BLaER1 (cell line): ENCODE measurements at regions not wholly inside any gene's neighbourhood (a gene's known extent, or its start where the extent isn't known, plus 50 kb on each side); places are given as distances from the start of the nearest gene placed in this dataset.

ENCODE experiments used
- H3K27ac ChIP-seq: shearing (Covaris generic); formaldehyde crosslinking; 2 replicates; pipeline ENCODE4 v1.8.1; 2022
- H3K27me3 ChIP-seq: shearing (Covaris generic); formaldehyde crosslinking; 2 replicates; pipeline ENCODE4 v1.8.1; 2022
- H3K36me3 ChIP-seq: shearing (Covaris generic); formaldehyde crosslinking; 2 replicates; pipeline ENCODE4 v1.8.1; 2022
- H3K4me1 ChIP-seq: shearing (Covaris generic); formaldehyde crosslinking; 2 replicates; pipeline ENCODE4 v1.8.1; 2022
- H3K4me2 ChIP-seq: shearing (Covaris generic); formaldehyde crosslinking; 2 replicates; pipeline ENCODE4 v1.8.1; 2022
- H3K4me3 ChIP-seq: shearing (Covaris generic); formaldehyde crosslinking; 2 replicates; pipeline ENCODE4 v1.8.1; 2022
- H3K9ac ChIP-seq: shearing (Covaris generic); formaldehyde crosslinking; 2 replicates; pipeline ENCODE4 v1.8.1; 2022
- H3K9me3 ChIP-seq: shearing (Covaris generic); formaldehyde crosslinking; 2 replicates; pipeline ENCODE4 v1.8.1; 2022
- H4K20me1 ChIP-seq: shearing (Covaris generic); formaldehyde crosslinking; 2 replicates; pipeline ENCODE4 v1.8.1; 2022
- Cebpa-rat ChIP-seq: shearing (Covaris generic); IDR thresholded peaks from 2 replicates; pipeline ENCODE4 v1.8.1; 2022

- Histone ChIP-seq H4K20me1 (no peaks in the 10 kb centered on the region), H3K27me3 (no peaks in the 10 kb centered on the region), H3K9ac (no peak overlapping the region), H3K4me1 (0 out of 2 replicates have a peak, but pooled peaks cover 6% of the 10 kb centered on the region), H3K9me3 (peaks cover 4% of the 10 kb centered on the region; the same call in 1 of the 2 replicates), H3K4me3 (no peak overlapping the region), H3K27ac (no peak overlapping the region), H3K36me3 (no peaks in the 10 kb centered on the region), H3K4me2 (no peak overlapping the region)
- TF ChIP-seq Cebpa-rat, result no peak
Measured at GRCh38 chr7:70907259-70908247, 224.4 kb upstream of the GALNT17 start.

GRCh38 chr7:70913924-70914323, 218.0 kb upstream of the GALNT17 start:
- no peaks in the 10 kb centered on the region for H4K20me1 ChIP-seq
- no peak overlapping the region for H3K27ac ChIP-seq
- no peak for TF ChIP-seq Cebpa-rat
- H3K4me2 ChIP-seq, result no peak overlapping the region
- H3K4me1 ChIP-seq, result no peaks in the 10 kb centered on the region
- H3K36me3 ChIP-seq, result no peaks in the 10 kb centered on the region
- H3K9ac ChIP-seq, result no peak overlapping the region
- no peaks in the 10 kb centered on the region for H3K9me3 ChIP-seq
- H3K27me3 ChIP-seq, result no peaks in the 10 kb centered on the region
- H3K4me3 ChIP-seq, result no peak overlapping the region

GRCh38 chr7:70915067-70915466, 216.9 kb upstream of the GALNT17 start:
- Histone ChIP-seq H3K27ac (no peak overlapping the region), H3K4me2 (no peak overlapping the region), H3K9ac (no peak overlapping the region), H4K20me1 (no peaks in the 10 kb centered on the region), H3K4me1 (no peaks in the 10 kb centered on the region), H3K4me3 (no peak overlapping the region), H3K27me3 (no peaks in the 10 kb centered on the region), H3K36me3 (no peaks in the 10 kb centered on the region), H3K9me3 (no peaks in the 10 kb centered on the region)
- TF ChIP-seq Cebpa-rat, result no peak

- Histone ChIP-seq H3K9me3 (no peaks in the 10 kb centered on the region), H3K4me2 (no peak overlapping the region), H3K4me1 (peaks cover 15% of the 10 kb centered on the region), H3K36me3 (no peaks in the 10 kb centered on the region), H3K27me3 (no peaks in the 10 kb centered on the region), H3K9ac (no peak overlapping the region), H3K27ac (no peak overlapping the region), H4K20me1 (no peaks in the 10 kb centered on the region), H3K4me3 (no peak overlapping the region)
- no peak for TF ChIP-seq Cebpa-rat
Measured at GRCh38 chr7:70919481-70920073, 212.4 kb upstream of the GALNT17 start.

GRCh38 chr7:70920876-70921275, 211.1 kb upstream of the GALNT17 start:
- H3K9me3 ChIP-seq, result no peaks in the 10 kb centered on the region
- no peaks in the 10 kb centered on the region for H4K20me1 ChIP-seq
- no peak overlapping the region for H3K4me2 ChIP-seq
- H3K9ac ChIP-seq, result no peak overlapping the region
- no peak overlapping the region for H3K4me3 ChIP-seq
- no peaks in the 10 kb centered on the region for H3K36me3 ChIP-seq
- H3K4me1 ChIP-seq, result peaks cover 15% of the 10 kb centered on the region
- no peak overlapping the region for H3K27ac ChIP-seq
- TF ChIP-seq Cebpa-rat, result no peak
- no peaks in the 10 kb centered on the region for H3K27me3 ChIP-seq

- no peaks in the 10 kb centered on the region for H3K9me3 ChIP-seq
- TF ChIP-seq Cebpa-rat, result peak; percentile 82
- peak overlapping the region; percentile 28; the same call in 1 of the 2 replicates for H3K4me3 ChIP-seq
- H3K27ac ChIP-seq, result no peak overlapping the region; the same call in 1 of the 2 replicates
- no peak overlapping the region for H3K9ac ChIP-seq
- H3K4me2 ChIP-seq, result peak overlapping the region; percentile 81
- no peaks in the 10 kb centered on the region for H3K27me3 ChIP-seq
- H4K20me1 ChIP-seq, result no peaks in the 10 kb centered on the region
- no peaks in the 10 kb centered on the region for H3K36me3 ChIP-seq
- H3K4me1 ChIP-seq, result peaks cover 15% of the 10 kb centered on the region
Measured at GRCh38 chr7:70923181-70923845, 208.6 kb upstream of the GALNT17 start.

GRCh38 chr7:70925411-70926115, 206.4 kb upstream of the GALNT17 start:
- no peak overlapping the region for H3K4me3 ChIP-seq
- H3K9me3 ChIP-seq, result no peaks in the 10 kb centered on the region
- H4K20me1 ChIP-seq, result no peaks in the 10 kb centered on the region
- H3K4me1 ChIP-seq, result peaks cover 15% of the 10 kb centered on the region
- no peak overlapping the region for H3K27ac ChIP-seq
- H3K4me2 ChIP-seq, result no peak overlapping the region
- no peak overlapping the region for H3K9ac ChIP-seq
- no peaks in the 10 kb centered on the region for H3K36me3 ChIP-seq
- H3K27me3 ChIP-seq, result no peaks in the 10 kb centered on the region
- TF ChIP-seq Cebpa-rat, result no peak

- Histone ChIP-seq H3K36me3 (no peaks in the 10 kb centered on the region), H3K9me3 (no peaks in the 10 kb centered on the region), H3K27me3 (no peaks in the 10 kb centered on the region), H3K4me3 (no peak overlapping the region), H3K4me1 (peaks cover 15% of the 10 kb centered on the region), H3K9ac (no peak overlapping the region), H4K20me1 (no peaks in the 10 kb centered on the region), H3K4me2 (no peak overlapping the region), H3K27ac (no peak overlapping the region)
- TF ChIP-seq Cebpa-rat, result no peak
Measured at GRCh38 chr7:70926666-70927065, 205.3 kb upstream of the GALNT17 start.

- Histone ChIP-seq H3K9ac (no peak overlapping the region), H3K27me3 (no peaks in the 10 kb centered on the region), H3K4me2 (no peak overlapping the region), H4K20me1 (no peaks in the 10 kb centered on the region), H3K4me3 (no peak overlapping the region), H3K4me1 (no peaks in the 10 kb centered on the region), H3K36me3 (no peaks in the 10 kb centered on the region), H3K27ac (no peak overlapping the region), H3K9me3 (no peaks in the 10 kb centered on the region)
- no peak for TF ChIP-seq Cebpa-rat
Measured at GRCh38 chr7:70935311-70935710, 196.6 kb upstream of the GALNT17 start.
